Erythroblast (primary cell): ENCODE measurements at regions not wholly inside any gene's neighbourhood (a gene's known extent, or its start where the extent isn't known, plus 50 kb on each side); places are given as distances from the start of the nearest gene placed in this dataset.

Experiments
- GATA1 ChIP-seq: IDR thresholded peaks from 2 replicates; pipeline ENCODE4 v1.6.1; 2011; ENCODE audit warnings: low read depth, mild to moderate bottlenecking, control low read depth, low read length, moderate library complexity
- POLR2A ChIP-seq: IDR thresholded peaks from 2 replicates; pipeline ENCODE4 v1.6.1; 2011; ENCODE audit warnings: mild to moderate bottlenecking, low read length

- TF ChIP-seq POLR2A: no peak
- TF ChIP-seq GATA1: no peak
Measured at GRCh38 chr12:60138526-60138925, 542.7 kb downstream of the SLC16A7 start.
